Activated CD4-positive, alpha-beta T cell treated with anti-CD3 and anti-CD28 coated beads for 1 hour (primary cell): ENCODE measurements at regions not wholly inside any gene's neighbourhood (a gene's known extent, or its start where the extent isn't known, plus 50 kb on each side); places are given as distances from the start of the nearest gene placed in this dataset.

Source experiments
- DNase-seq: peaks from one replicate; pipeline ENCODE4 v3.0.0-alpha.2; 2020

DNA sequence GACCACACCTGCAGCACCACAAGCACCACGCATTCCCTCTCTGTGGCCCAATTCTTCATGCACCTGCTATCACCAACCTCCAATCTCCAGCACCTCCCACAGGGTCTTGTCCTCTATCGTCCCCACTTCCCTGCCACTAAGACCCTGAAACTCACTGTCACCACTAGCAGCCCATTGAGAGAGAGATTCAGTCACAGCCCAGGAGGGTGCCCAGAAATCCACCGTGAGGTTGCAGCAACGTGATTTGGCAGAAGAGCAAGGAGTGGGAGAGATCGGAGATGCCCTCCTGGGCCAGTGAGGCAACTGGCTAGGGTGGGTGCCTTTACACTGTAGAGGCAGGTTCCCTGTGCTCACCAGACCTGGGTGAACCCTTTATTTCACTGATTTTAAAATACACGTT is 90.1 kb downstream of the ANKRD60 start:
- no peak for DNase-seq

DNA sequence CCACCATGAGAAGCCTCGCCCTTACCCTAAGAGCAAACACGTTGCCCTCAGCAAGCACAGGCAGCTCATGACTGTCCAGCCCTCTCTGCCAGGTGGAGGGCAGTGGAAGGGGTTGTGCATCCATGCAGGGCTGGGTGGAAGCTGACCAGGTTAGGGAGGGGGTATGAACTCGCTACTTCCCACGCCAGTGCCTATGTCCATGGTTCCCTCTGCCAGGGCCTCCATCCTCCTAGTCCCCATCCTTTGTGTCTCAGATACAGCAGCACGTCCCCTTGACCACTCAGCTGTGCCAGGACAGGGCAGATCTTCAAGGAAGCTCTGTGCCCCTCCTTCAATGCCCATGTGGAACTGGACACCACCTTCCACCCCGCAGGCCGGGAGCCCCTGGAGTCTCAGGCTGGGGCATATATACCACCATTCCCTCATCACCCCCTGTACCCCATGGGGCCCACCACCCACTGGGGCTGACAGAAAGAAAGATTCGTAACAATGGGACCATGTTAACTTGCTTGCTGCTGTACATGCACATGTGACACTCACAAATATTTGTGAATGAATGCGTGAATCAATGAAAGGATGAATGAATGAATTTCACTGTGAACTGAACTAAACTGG is 90.7 kb downstream of the ANKRD60 start:
- DNase-seq = no peak

DNA sequence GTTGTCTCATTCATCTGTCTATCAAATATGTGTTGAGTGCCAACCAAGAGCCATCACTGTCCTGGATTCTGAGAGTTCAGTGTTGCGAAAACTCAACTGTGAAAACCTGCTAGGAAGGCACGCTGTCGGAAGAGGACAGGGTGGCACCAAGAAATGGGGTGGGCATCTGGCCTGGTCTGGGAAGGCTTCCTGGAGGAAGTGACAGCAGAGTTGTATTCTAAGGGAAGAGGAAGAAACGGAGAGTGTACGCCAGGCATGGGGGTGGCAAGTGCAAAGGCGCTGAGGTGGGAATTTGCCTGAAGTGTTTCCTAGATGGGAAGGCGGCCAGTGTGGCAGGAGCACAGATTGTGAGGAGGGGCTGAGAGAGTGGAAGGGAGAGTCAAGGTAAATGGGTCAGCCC is 91.2 kb downstream of the ANKRD60 start:
- DNase-seq = no peak

DNA sequence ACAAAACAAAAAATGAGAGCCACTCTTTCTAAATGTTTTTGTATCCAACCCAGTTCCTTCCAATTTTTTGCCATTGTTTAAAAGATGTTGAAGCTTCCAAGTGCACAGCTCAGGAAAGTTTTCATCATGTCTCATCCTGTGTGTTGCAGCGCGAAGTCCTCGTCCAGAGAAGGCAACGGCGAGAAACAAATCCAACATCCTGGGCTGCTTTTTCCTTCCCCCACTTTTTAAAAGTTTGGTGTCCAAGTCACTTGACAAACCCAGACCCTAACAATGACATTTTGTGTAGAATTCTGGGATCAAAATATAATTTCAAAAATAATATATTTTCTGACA is 92.3 kb downstream of the ANKRD60 start:
- DNase-seq = no peak

DNA sequence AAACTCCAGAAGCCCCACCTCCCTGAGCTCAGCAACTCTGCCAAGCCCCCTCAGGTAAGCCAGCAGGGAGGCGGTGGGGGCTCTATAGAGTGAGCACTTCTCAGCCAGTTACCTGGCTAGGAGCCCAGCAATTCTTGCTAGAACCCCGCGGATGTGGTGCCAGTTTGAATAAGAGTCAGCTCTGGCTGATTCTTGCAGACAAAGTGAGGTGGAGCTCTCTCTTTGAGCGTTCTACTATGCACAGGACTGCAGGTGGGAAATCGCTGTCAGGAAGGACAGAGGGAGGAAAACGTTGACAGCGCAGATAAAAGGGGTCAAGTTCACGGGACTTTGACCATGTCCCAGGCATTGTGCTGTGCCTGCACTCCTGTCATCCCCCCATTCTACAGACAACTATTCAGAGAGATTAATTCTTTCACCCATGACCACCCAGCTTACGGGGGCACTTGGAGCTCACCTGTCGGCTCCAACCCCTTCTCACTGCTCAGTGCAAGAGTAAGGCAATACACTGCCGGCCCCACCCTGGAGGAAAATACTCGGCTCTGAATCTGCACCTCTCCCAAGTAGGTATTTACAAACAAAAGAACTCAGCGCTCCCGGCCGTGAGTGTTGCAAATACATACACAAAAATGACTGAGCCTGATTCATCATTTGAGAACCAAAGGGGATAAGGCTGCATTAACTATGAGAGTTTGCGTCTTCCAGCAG is 92.9 kb downstream of the ANKRD60 start:
- DNase-seq = no peak

DNA sequence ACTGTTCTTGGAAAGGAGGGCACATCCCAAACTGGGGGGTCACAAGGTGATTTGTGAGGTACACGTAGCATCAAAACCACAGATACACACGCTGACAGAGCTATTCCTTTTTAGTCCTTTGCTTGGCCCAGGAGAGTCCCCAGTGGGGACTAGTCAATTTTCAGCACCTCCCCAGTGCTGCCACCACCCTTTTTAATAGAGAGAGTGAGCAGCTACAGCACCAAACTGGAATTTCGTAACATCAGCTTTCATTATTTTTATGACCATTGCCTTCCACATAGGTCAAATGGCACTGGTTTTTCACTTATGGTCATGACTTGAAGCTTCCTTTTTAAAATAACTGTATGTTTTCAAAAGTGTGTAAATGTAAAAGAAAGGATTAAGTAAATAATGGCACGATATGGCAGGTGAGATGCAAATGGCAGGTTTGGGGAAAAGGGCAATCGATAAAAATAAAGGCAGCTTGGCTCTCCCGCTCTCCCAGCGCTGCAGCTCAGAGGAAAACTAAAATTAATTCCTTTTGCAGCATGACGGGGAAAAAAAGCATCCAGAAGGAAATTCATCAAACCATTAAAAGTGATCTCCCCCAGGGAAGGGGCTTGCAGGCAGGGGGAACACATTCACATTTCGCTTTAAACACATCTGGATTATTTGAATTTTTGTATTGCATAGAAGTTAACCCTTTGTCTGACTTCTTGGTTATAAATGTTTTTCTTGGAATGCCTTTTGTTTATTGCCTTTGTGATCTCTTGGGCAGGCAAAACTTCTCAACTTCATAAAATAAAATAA is 95.2 kb downstream of the ANKRD60 start:
- DNase-seq = no peak

DNA sequence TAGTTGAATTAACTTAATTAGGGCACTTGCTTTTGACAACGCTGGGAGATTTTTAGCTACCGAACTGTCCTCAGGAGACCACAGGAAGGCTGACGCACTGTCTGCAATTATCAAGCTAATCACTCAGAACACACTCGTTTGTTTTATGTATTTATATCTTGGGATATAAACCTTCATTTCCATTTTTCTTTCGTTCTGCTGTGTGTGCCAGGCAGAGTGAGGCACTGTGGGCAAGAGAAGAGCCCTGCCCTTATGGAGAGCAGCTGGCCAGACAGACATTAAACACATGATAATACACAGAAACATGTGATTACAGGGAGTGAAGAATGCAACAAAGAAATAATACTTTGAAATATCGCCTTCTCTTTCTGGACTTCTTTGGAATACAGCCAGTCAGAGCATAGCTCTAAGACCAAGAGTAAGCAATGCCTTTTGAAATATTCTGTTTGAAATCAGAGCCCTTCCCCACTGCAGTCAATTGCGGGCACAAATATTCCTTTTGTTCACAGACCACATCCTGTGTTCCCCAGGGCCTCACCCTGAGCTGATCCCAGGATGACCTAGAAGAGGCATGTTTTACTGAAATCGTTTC is 96.8 kb downstream of the ANKRD60 start:
- DNase-seq = no peak

DNA sequence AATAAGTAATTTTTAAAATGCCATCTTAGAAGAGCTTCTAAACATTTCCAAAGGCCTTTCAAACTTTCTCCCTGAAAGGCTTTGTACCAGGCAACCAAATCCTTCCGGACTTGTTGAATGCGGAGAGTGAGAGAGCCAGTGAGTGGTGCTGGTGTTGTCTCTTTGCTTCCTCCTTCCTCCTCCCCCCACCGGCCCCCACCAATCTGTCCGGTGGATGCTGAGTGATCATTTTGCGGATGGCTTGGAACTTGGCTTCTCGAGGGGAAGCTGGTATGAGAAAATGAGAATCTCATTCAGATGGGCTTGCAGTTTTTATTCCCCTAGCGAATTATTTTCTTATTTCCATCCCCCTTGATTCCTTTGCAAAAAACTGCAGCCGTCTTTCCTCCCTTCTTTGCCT is 97.3 kb downstream of the ANKRD60 start:
- DNase-seq = no peak

DNA sequence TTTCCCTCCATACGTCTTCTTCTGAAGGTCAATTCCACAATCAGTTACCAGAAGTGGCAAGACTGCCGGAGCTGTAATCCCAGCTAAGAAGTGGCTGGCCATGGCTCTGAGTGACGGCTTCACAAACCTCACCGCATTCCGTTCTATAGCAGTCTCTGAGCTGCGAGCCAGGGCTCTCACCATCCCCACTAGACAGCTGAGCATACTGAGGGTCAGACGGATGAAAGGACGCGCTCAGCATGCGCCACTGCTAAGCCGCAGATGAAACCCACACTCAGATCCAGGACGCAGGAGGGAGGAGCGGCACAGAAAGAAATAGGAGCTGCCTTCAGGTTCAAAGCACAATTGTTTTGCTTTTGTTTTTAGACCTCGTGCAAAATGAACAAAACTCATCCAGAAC is 97.9 kb downstream of the ANKRD60 start:
- DNase-seq = no peak

DNA sequence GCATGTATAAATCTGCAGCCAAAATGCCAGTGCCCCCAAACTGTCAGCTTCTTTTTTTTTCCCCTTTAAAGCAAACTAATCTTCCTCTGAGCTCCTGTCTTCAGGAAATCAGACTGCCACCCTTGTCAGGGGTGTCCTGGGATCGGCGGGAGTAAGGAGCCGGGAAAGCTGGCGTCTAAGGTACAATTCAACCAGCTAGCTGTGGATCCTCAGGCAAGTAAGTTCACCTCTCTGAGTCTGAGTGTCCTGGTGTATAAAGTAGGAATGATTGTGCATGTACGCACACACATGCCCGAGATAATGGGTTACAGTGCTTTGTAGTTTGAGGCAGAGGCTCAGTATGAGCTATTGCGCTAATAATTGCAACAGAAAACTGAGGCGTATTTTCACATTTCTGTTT is 98.3 kb downstream of the ANKRD60 start:
- no peak for DNase-seq

DNA sequence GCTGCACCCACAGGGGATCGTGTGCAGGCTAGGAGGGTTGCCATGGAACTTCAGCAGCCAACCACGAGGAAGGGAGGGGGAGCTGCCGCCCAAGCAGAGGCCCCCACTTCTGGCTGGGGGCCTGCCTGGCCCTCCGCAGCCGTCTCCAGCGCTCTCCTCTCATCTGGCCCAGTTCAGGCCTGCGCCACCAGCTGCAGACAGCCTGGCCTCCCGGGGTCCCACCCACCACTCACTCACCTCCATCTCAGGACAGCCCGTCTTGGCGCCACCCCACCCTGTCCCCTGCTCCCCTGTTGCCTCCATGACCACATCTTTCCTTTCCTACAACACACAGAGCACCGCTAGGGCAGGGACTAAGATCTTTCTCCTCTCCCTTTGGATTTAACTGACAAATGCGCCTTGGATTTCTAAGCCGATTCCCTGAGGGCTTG is 98.7 kb downstream of the ANKRD60 start:
- no peak for DNase-seq

DNA sequence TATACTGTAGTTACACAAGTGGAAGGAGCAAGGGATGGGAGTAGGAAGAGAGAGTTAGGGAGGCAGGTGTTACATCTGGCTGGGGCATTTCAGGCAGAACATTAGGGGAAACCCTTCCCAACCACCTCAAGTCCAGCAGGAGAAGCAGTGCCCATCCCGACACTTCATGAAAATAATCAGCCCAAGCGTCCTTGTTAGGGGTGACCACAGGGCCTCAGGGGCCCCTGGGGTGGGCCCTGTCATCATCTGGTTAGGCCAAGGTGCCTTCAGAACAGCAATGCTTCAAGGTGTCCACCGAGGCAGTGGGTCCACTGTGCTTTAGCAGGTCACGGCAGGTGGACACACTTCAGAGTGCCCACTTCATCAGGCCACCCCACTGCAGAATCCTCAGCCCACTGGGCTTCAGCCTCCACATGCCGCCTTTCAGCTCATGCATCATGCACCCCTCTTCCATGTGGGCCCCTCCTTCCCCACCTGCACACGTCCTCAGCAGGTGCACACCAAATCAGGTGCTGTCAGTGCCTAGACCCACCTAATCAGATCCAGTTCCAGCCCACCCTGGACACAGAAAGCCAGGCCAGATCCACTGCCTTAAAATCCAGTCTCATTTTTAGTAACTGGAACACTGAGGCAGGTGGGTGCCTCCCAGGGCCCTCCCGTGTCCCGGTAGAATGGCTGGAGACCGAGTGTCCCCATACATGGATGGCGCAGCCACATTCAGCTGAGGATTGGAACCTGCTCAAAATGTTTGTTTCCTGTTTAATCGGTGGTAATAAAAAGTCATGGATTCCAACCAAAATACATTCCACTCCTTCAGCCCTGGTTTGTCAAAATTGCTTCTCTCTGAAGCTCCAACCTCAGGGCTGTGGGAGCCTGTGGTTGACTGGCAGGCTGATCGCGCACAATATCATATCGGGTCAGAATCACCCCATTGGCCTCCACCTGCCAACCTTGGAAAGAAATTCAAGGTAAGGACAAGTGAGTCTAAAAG is 99.5 kb downstream of the ANKRD60 start:
- no peak for DNase-seq

DNA sequence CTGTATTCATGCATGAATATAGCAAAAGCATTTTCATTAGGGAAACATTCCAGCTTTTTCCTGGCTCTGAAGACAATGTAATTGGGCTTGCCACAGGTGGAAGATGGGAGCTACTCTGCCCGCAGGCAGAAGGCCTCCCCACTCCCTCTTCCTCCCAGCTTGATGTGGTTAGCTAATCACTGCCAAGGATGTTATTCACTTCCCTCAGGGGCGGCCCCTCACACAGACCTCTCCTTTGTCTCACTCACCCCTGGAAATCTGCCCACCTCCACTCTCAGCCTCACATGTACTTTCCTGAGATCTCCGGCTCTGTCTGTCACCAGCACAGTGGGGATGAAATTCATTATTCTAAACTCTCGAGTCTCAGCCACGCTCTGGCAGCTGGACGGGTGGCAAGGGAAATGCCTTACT is 100.7 kb downstream of the ANKRD60 start:
- no peak for DNase-seq

DNA sequence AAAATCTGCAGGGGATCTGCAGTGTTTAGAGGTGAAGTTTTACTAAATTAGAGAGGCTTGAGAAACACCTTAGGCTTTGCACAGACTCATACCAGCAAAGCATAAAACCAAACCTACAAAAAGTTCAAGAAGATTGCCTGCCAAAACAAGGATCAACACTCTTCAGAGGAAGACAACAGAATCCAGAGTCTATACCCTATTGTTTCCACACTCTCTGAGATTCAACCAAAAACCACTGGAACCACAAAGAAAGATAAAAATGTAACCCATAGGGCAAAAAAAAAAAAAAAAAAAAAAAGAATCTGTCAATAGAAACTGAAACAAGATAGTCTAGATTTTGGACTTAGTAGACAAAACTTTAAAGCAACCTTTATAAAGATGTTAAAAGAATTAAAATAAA is 102.7 kb downstream of the ANKRD60 start:
- no peak for DNase-seq

DNA sequence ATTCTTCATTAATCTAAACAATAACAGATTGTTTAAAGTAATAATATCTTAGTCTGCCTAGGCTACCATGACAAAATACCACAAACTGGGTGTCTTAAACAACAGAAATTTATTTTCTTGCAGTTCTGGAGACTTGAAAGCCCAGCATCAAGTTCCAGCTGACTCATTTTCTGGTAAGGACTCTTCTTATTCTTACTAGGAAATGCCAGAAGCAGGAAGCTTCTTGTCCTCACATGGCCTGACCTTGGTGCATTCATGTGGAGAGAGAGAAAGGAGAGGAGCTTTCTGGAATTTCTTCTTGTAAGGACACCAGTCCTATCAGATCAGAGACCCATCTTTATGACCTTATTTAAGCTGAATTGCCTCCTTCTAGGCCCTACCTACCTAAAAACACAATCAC is 110.5 kb downstream of the ANKRD60 start:
- DNase-seq = no peak

DNA sequence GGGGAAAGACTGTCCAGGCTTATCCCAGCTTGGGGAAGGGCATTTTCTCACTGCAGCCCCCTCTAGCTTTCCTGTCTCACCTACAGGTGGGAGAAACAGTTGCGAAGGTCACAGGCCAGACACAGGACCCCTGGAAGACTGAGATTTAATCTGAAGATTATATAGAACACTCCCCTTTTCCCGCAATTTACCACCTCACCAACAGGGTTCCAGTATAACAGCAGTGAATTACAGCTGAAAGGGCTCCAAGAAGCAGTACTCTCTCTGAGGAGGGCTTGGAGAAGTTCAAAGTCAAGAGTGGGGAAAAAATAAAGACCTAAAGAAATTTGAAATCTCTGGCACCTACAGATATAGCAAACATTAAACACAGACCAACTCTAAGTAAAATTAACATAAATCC is 111.9 kb downstream of the ANKRD60 start:
- DNase-seq = no peak

DNA sequence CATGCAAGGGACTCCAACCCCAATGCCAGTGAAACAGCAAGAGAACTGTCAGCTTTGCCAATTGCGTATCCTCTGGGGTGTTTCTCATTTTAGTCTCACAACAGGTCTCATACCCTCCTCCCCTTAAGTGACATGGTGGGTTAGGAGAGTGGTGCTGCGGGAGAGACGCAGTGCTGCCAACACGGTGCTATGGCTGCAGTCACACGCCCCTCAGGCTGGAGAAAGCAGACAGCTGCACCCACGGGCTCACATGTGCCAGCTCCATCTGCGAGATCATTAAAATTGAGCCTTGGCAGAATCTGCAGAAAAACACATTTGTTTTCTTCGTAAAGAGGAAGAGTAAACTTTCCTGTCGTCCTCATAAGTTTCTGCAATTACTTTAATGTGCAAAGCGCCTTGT is 114.7 kb downstream of the ANKRD60 start:
- DNase-seq = no peak

DNA sequence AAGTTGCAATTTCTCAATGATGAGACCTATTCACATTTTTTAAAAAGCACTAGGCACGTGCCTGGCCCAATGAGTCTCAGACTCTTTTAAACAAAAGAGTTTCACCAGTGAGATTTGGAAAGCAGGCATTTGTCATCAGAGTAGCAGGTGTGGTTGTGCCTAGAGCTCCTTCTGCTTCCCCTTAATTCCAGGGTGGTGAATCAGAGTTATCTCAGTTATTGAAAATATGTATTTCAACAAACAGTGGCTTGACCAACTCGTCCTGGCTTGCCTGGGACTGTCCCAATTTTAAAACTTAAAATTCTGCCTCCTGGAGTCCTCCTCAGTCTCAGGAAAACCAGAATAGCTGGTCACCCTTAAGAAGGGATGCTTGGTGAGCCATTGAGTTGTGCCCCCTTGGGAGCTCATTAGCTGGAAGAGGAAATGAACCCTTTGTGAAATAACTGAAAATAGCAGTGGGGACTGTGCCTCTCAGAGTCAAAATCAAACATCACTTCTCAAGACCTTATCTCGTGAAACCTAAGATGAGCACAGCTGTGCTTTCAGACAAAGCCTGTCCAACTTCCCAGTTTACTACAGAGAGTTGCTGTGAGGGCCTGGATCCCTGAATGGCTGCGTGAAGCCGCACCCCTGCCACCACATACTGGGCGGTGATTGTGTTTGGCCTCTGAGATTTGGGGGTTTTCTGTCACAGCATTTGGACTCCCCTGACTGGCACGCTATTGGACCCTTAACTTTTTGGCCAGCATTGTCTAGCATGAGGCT is 116.3 kb downstream of the ANKRD60 start:
- DNase-seq = no peak

DNA sequence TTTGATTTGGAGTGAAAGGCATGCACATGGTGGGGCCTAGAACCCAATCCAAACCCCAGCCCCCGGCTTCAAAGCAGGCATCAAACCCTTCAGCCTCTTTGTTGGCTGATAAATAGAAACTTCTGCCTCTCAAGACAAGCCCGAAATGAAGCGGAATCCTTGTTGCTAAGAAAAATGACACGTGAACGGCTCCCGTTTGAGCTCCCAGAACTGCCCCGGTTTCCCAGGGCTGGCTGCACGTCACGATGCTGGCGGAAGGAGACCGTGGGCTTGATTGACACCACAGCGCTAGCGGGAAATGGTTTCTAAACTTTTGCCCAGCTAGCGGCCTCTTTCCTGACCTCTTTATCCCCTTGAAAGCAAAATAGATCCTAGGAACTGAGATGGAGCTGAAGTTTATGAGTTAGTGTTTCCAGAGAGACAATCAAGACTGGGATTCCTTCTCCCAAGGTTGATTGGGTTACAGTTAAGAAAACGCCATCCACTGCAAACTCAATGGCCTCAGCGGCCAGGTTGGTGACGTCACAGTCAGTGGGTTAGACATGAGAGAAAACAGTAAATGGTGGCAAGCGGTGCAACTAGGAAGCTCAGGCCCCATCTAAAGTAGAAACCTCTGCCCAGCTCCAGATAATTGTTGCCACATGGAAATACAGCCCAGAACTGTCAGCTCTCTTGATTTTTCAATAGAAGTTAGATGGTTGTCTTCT is 117.0 kb downstream of the ANKRD60 start:
- DNase-seq = no peak

DNA sequence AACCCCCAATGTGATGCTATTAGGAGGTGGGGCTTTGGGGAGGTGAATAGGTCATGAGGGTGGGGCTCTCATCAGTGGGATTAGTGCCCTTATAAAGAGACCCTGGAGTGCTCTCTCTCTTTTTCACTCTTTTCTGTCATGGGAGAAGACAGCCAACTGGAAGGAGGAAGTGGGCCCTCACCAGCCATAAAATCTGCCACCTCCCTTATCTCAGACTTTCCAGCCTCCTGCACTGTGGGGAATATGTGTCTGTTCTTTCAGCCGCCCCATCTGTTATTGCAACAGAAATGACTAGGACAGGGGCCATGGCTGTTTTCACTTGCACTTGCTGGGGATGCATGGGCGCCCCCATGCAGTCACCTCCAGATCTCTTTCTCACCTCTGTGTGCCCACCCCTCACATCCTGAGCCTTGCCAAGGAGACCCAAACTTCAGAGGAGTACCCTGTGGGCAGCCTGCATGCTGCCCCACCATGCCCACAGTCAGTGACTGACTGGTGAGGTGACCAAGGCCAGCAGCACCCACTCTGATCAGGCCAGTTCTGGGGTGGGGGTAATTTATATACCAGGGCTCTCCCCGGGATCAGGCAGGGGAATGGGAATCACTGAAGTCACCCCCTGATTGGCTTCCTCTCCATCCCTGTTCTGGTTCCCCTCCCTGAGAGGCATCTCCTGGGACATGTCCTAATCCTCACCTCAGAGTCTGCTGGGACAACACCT is 118.4 kb downstream of the ANKRD60 start:
- DNase-seq = no peak
